A673 (cell line): ENCODE measurements at regions not wholly inside any gene's neighbourhood (a gene's known extent, or its start where the extent isn't known, plus 50 kb on each side); places are given as distances from the start of the nearest gene placed in this dataset.

Source experiments
- CTCF ChIP-seq: fragments of 300-800, 200-600 bp; sonication (generic); conservative IDR thresholded peaks from 2 replicates; pipeline ENCODE4 v1.5.1; 2017; ENCODE audit warnings: low read depth, mild to moderate bottlenecking, antibody characterized with exemption, low read length, moderate library complexity, mixed read lengths
- EZH2 ChIP-seq: fragments of 200-600 bp; sonication (generic); IDR thresholded peaks from 2 replicates; pipeline ENCODE4 v1.6.1; 2017; ENCODE audit warnings: borderline replicate concordance, low read depth, mild to moderate bottlenecking, mixed read lengths, antibody characterized with exemption, low read length; ENCODE audit not compliant: poor library complexity, severe bottlenecking

- no peak for TF ChIP-seq CTCF
- no peak for TF ChIP-seq EZH2
These were observed 76.5 kb upstream of the SLC35G4 start for GRCh38 chr18:11532758-11533512.
